Esophagus muscularis mucosa (tissue), 4 donors: ENCODE measurements at regions not wholly inside any gene's neighbourhood (a gene's known extent, or its start where the extent isn't known, plus 50 kb on each side); places are given as distances from the start of the nearest gene placed in this dataset.
"Not testable (repeated sequence)": the region's sequence is repeated elsewhere in the genome, so short reads cannot be mapped to it uniquely, and the experiment has no call there.

Source experiments
- DNase-seq: peaks from one replicate; pipeline ENCODE4 v3.0.0-alpha.2; 2017; ENCODE audit errors: extremely low spot score
- H3K27ac ChIP-seq, 4 donors: fragments of 200-600 bp; sonication (generic); replicated peaks in 1 of 4; 1 replicate in 3 of 4; 2 replicates in 1 of 4; pipeline ENCODE4 v1.5.1; 2016 to 2019; ENCODE audit warnings: mild to moderate bottlenecking in 1 of 4
- H3K27me3 ChIP-seq, 4 donors: fragments of 200-600 bp; sonication (generic); one replicate each; pipeline versions ENCODE4 v1.5.1 to v1.6.0; 2016 to 2019
- H3K36me3 ChIP-seq, 4 donors: fragments of 200-600 bp; sonication (generic); one replicate each; pipeline ENCODE4 v1.5.1; 2016 to 2019
- H3K4me1 ChIP-seq, 4 donors: fragments of 200-600 bp; sonication (generic); one replicate each; pipeline ENCODE4 v1.5.1; 2016 to 2019
- H3K4me3 ChIP-seq, 4 donors: fragments of 200-600 bp; sonication (generic); 1 replicate in 2 of 4; 2 replicates in 2 of 4; pipeline ENCODE4 v1.5.1; 2016 to 2019; ENCODE audit warnings: mild to moderate bottlenecking in 4 of 4, moderate library complexity in 1 of 4
- H3K9me3 ChIP-seq, 4 donors: fragments of 200-600 bp; sonication (generic); 1 replicate in 3 of 4; 2 replicates in 1 of 4; pipeline ENCODE4 v1.5.1; 2016 to 2019
- CTCF ChIP-seq, 3 experiments: fragments of 200-600 bp in 2 of 3; fragments of 450-650 bp in 1 of 3; sonication (generic) in 2 of 3; IDR thresholded peaks; one replicate each; pipeline ENCODE4 v1.5.1; 2017 to 2019; ENCODE audit warnings: antibody characterized with exemption in 3 of 3, mild to moderate bottlenecking in 2 of 3, moderate library complexity in 1 of 3
- EP300 ChIP-seq: sonication (generic); formaldehyde crosslinking; IDR thresholded peaks from one replicate; pipeline ENCODE4 v1.6.1; 2017; ENCODE audit warnings: antibody characterized with exemption
- POLR2A ChIP-seq: fragments of 450-650 bp; IDR thresholded peaks from one replicate; pipeline ENCODE4 v1.6.1; 2017; ENCODE audit warnings: antibody characterized with exemption, moderate library complexity, mild to moderate bottlenecking, low read depth
- POLR2AphosphoS5 ChIP-seq, 2 donors: sonication (generic); formaldehyde crosslinking; IDR thresholded peaks; one replicate each; pipeline ENCODE4 v1.6.1; 2017; ENCODE audit warnings: antibody characterized with exemption in 2 of 2
- WGBS: methylation state at CpG from one replicate; pipeline ENCODE4 v1.1.5; 2018; 5-methylcytosine and 5-hydroxymethylcytosine counted together
- intact Hi-C: fragments of 100-400 bp; cut with DNase I; formaldehyde crosslinking; loops from one replicate; pipeline ENCODE4 v1.15.1; 2023

DNA sequence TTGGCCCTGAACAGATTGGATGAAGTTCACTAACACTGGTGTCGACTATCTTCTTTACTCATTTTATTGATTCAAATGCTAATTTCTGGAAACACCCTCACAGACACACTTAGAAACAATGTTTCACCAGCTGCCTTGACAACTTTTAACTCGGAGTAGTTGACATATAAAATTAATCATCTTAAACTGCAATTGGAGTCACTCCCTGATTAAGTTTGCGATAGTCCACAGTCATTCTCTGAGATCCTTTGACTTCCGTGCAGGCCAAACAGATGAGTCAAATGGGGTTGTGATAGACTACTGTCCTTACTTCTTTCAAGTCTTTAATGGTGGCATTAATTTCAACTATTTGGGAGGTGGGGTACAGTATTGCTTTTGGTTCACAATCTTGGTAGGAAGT is 114.4 kb upstream of the PCSK1 start:
- 94% methylated on average over 4 of the region's 4 CpGs for WGBS
- peaks cover 0 to 4% (median 0%) of the 10 kb centered on the region in 4 donors for H3K9me3 ChIP-seq

GRCh38 chr5:96548905-96549304 is 113.3 kb upstream of the CAST start:
- Histone ChIP-seq H3K36me3 (no peaks in the 10 kb centered on the region), H3K4me3 (no peak overlapping the region), H3K27me3 (no peaks in the 10 kb centered on the region), H3K27ac (no peak overlapping the region), H3K9me3 (peaks cover 0 to 2% (median 0%) of the 10 kb centered on the region in 4 donors), H3K4me1 (no peaks in the 10 kb centered on the region)
- WGBS = 94% methylated on average over 2 of the region's 2 CpGs
- intact Hi-C loops = no loop called here
- TF ChIP-seq POLR2A (no peak), EP300 (no peak), POLR2AphosphoS5 (IDR thresholded peaks at IDR 0.05) (no peak), CTCF (IDR thresholded peaks at IDR 0.05) (no peak)
- DNase-seq = no peak

More for the DNA sequence above, 114.4 kb upstream of the PCSK1 start:
- no peak for DNase-seq
- H3K4me1 ChIP-seq = no peaks in the 10 kb centered on the region
- TF ChIP-seq POLR2AphosphoS5 (IDR thresholded peaks at IDR 0.05) (no peak), CTCF (IDR thresholded peaks at IDR 0.05) (no peak), EP300 (no peak), POLR2A (no peak)
- H3K27me3 ChIP-seq = no peaks in the 10 kb centered on the region
- H3K27ac ChIP-seq = no peak overlapping the region
- H3K4me3 ChIP-seq = no peak overlapping the region
- intact Hi-C loops = no loop called here
- H3K36me3 ChIP-seq = no peaks in the 10 kb centered on the region

GRCh38 chr5:96560857-96561256 is 101.3 kb upstream of the CAST start:
- H3K9me3 ChIP-seq, H3K27ac ChIP-seq, H3K4me1 ChIP-seq, H3K4me3 ChIP-seq, H3K27me3 ChIP-seq, DNase-seq, H3K36me3 ChIP-seq, intact Hi-C loops: not testable (repeated sequence)
- WGBS = 100% methylated on average over 2 of the region's 2 CpGs

- H3K9me3 ChIP-seq = no peaks in the 10 kb centered on the region
- no peaks in the 10 kb centered on the region for H3K27me3 ChIP-seq
- H3K27ac ChIP-seq = no peak overlapping the region
- no peaks in the 10 kb centered on the region for H3K36me3 ChIP-seq
- no peak for DNase-seq
- H3K4me1 ChIP-seq = peaks cover 0 to 9% (median 7%) of the 10 kb centered on the region in 4 donors
- TF ChIP-seq EP300 (no peak), CTCF (IDR thresholded peaks at IDR 0.05) (no peak), POLR2A (no peak), POLR2AphosphoS5 (IDR thresholded peaks at IDR 0.05) (no peak)
- intact Hi-C loops = no loop called here
- no peak overlapping the region for H3K4me3 ChIP-seq
These were observed 99.6 kb upstream of the CAST start for GRCh38 chr5:96562614-96563013.

DNA sequence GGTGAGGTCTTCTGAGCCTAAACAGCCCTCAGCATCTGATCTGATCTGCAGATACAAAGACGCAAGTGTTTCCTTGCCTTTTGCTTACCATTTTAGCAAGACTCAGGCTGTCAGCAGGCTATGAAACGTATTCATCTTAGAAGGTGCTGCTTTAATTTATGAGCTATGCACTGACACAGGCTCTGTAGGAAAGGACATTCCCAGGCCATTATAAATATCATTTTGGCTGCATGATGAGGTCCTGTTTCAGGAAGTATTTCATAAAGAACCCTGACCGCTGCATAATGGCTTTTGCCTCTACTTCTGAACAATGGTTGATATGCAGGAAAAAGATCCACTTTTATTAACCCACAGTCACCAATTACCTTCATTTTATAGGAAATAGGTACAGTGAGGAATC is 98.4 kb upstream of the CAST start:
- Histone ChIP-seq H3K4me3 (no peak overlapping the region), H3K9me3 (no peaks in the 10 kb centered on the region), H3K4me1 (peaks cover 0 to 9% (median 7%) of the 10 kb centered on the region in 4 donors), H3K27ac (no peak overlapping the region), H3K27me3 (no peaks in the 10 kb centered on the region), H3K36me3 (no peaks in the 10 kb centered on the region)
- WGBS = 93% methylated on average over 3 of the region's 3 CpGs
- no peak for TF ChIP-seq CTCF (IDR thresholded peaks at IDR 0.05)
- no peak for TF ChIP-seq POLR2AphosphoS5 (IDR thresholded peaks at IDR 0.05)
- no peak for TF ChIP-seq EP300
- no peak for TF ChIP-seq POLR2A
- intact Hi-C loops = no loop called here
- DNase-seq = no peak
